Trophoblast cell (in vitro differentiated cells and primary cell): ENCODE measurements at regions not wholly inside any gene's neighbourhood (a gene's known extent, or its start where the extent isn't known, plus 50 kb on each side); places are given as distances from the start of the nearest gene placed in this dataset.

Experiments used
- DNase-seq, 2 donors: peaks; one replicate each; pipeline ENCODE4 v3.0.0-alpha.2; 2016
- H2AFZ ChIP-seq: 2 replicates; pipeline ENCODE4 v1.6.1; 2013; ENCODE audit warnings: low read length, moderate library complexity, mild to moderate bottlenecking; ENCODE audit not compliant: insufficient read depth, poor library complexity
- H2AK5ac ChIP-seq: 2 replicates; pipeline ENCODE4 v1.6.1; 2013; ENCODE audit warnings: mild to moderate bottlenecking, low read length
- H2BK120ac ChIP-seq: 2 replicates; pipeline ENCODE4 v1.6.1; 2013; ENCODE audit warnings: low read length, mild to moderate bottlenecking, moderate library complexity; ENCODE audit not compliant: insufficient read depth, poor library complexity
- H2BK12ac ChIP-seq: 2 replicates; pipeline ENCODE4 v1.6.1; 2013; ENCODE audit warnings: mild to moderate bottlenecking, low read length, moderate library complexity
- H2BK5ac ChIP-seq: 2 replicates; pipeline ENCODE4 v1.6.1; 2013; ENCODE audit warnings: low read length, low read depth, moderate library complexity, mild to moderate bottlenecking; ENCODE audit not compliant: poor library complexity
- H3K14ac ChIP-seq: 2 replicates; pipeline ENCODE4 v1.6.1; 2013; ENCODE audit warnings: mild to moderate bottlenecking, low read length
- H3K18ac ChIP-seq: 2 replicates; pipeline ENCODE4 v1.6.1; 2013; ENCODE audit warnings: mild to moderate bottlenecking, low read length
- H3K23ac ChIP-seq: 2 replicates; pipeline ENCODE4 v1.6.1; 2013; ENCODE audit warnings: low read length
- H3K27ac ChIP-seq: 2 replicates; pipeline ENCODE4 v1.5.1; 2013; ENCODE audit warnings: low read depth, mild to moderate bottlenecking, inconsistent platforms, low read length, moderate library complexity
- H3K27me3 ChIP-seq: 2 replicates; pipeline ENCODE4 v1.6.1; 2013; ENCODE audit warnings: inconsistent platforms, mild to moderate bottlenecking, low read length, moderate library complexity; ENCODE audit not compliant: insufficient read depth
- H3K36me3 ChIP-seq, 2 experiments: 1 replicate in 1 of 2; 2 replicates in 1 of 2; pipeline ENCODE4 v1.6.1; 2013; ENCODE audit warnings: low read length in 2 of 2, mild to moderate bottlenecking in 2 of 2, moderate library complexity in 1 of 2; ENCODE audit not compliant: insufficient read depth in 2 of 2, control insufficient read depth in 1 of 2
- H3K4ac ChIP-seq: 2 replicates; pipeline ENCODE4 v1.6.1; 2013; ENCODE audit warnings: low read depth, mild to moderate bottlenecking, low read length, moderate library complexity
- H3K4me1 ChIP-seq, 2 experiments: 1 replicate in 1 of 2; 2 replicates in 1 of 2; pipeline ENCODE4 v1.6.1; 2013; ENCODE audit warnings: low read length in 2 of 2, mild to moderate bottlenecking in 2 of 2, moderate library complexity in 1 of 2; ENCODE audit not compliant: insufficient read depth in 2 of 2, control insufficient read depth in 1 of 2
- H3K4me2 ChIP-seq: 2 replicates; pipeline ENCODE4 v1.6.1; 2013; ENCODE audit warnings: inconsistent platforms, mild to moderate bottlenecking, low read length, moderate library complexity
- H3K4me3 ChIP-seq: 2 replicates; pipeline ENCODE4 v1.5.1; 2013; ENCODE audit warnings: mild to moderate bottlenecking, low read depth, low read length, inconsistent platforms
- H3K79me1 ChIP-seq: one replicate; pipeline ENCODE4 v1.6.1; 2013; ENCODE audit warnings: low read length
- H3K79me2 ChIP-seq: 2 replicates; pipeline ENCODE4 v1.6.1; 2013; ENCODE audit warnings: low read length, mild to moderate bottlenecking; ENCODE audit not compliant: control insufficient read depth, insufficient read depth, poor library complexity
- H3K9ac ChIP-seq: 2 replicates; pipeline ENCODE4 v1.6.1; 2013; ENCODE audit warnings: mild to moderate bottlenecking, low read length
- H3K9me3 ChIP-seq: 2 replicates; pipeline ENCODE4 v1.6.1; 2013; ENCODE audit warnings: low read depth, mild to moderate bottlenecking, control low read depth, inconsistent platforms, low read length; ENCODE audit not compliant: insufficient read depth
- H4K12ac ChIP-seq: 2 replicates; pipeline ENCODE4 v1.6.1; 2013; ENCODE audit warnings: low read depth, mild to moderate bottlenecking, low read length, moderate library complexity
- H4K8ac ChIP-seq: 2 replicates; pipeline ENCODE4 v1.6.1; 2013; ENCODE audit warnings: low read depth, mild to moderate bottlenecking, low read length, moderate library complexity
- H4K91ac ChIP-seq: one replicate; pipeline ENCODE4 v1.6.1; 2013; ENCODE audit warnings: low read depth, mild to moderate bottlenecking, low read length, moderate library complexity
- WGBS: extraction: QIAGEN DNeasy Blood & Tissue Kit; methylation state at CpG from one replicate; pipeline ENCODE4 v1.1.7; 2013; ENCODE audit warnings: missing lambda C conversion rate; ENCODE audit not compliant: insufficient read length, insufficient coverage; ENCODE audit errors: extremely low coverage; 5-methylcytosine and 5-hydroxymethylcytosine counted together

DNA sequence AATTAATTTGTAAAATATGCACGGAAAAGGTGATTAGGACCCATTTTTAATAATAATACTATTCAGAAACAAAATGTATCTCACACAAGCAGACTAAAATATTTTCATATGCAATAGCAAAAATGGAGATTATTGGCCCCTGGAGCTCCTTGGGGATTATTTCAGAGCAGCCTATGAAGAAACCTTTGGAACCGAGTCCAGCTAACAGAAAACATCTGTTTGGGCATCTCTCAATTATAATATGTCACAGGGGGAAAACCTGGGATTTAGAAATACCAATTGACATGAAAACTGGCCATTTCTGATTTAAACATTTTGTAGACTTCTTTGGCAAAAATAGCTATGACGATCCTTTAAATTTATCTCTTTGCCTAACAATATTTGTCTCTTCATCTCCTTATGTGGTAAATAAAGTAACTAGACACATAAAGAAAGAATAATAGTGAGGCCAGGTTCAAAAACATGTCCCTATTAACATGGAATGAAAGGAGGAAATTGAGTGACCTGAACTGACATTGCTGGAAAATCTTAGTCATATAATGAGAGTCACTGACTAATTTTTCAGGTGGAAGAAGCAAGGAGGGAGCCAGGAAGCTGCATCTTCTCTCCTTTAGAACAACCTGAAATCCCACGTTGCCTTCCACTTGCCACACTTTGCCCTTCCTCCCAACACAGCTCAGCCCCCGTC is 199.0 kb downstream of the SOD2 start:
- H3K36me3 ChIP-seq: no peaks in the 10 kb centered on the region
- no peak overlapping the region for H4K8ac ChIP-seq
- H4K91ac ChIP-seq: no peak overlapping the region
- no CpG with 5 or more reads among the region's 5 CpGs for WGBS
- no peak overlapping the region for H3K4me3 ChIP-seq
- H2AK5ac ChIP-seq: no peak overlapping the region
- H2BK120ac ChIP-seq: no peak overlapping the region
- no peaks in the 10 kb centered on the region for H3K27me3 ChIP-seq
- H3K14ac ChIP-seq: no peak overlapping the region
- no peak overlapping the region for H2BK5ac ChIP-seq
- no peak for DNase-seq
- no peak overlapping the region for H4K12ac ChIP-seq
- H3K4ac ChIP-seq: no peak overlapping the region
- H3K79me2 ChIP-seq: no peaks in the 10 kb centered on the region
- no peak overlapping the region for H2BK12ac ChIP-seq
- H3K23ac ChIP-seq: no peak overlapping the region
- no peak overlapping the region for H3K18ac ChIP-seq
- no peak overlapping the region for H2AFZ ChIP-seq
- no peak overlapping the region for H3K27ac ChIP-seq
- no peak overlapping the region for H3K4me2 ChIP-seq
- H3K79me1 ChIP-seq: no peaks in the 10 kb centered on the region
- no peaks in the 10 kb centered on the region for H3K4me1 ChIP-seq
- peaks cover 2% of the 10 kb centered on the region for H3K9me3 ChIP-seq
- H3K9ac ChIP-seq: no peak overlapping the region

DNA sequence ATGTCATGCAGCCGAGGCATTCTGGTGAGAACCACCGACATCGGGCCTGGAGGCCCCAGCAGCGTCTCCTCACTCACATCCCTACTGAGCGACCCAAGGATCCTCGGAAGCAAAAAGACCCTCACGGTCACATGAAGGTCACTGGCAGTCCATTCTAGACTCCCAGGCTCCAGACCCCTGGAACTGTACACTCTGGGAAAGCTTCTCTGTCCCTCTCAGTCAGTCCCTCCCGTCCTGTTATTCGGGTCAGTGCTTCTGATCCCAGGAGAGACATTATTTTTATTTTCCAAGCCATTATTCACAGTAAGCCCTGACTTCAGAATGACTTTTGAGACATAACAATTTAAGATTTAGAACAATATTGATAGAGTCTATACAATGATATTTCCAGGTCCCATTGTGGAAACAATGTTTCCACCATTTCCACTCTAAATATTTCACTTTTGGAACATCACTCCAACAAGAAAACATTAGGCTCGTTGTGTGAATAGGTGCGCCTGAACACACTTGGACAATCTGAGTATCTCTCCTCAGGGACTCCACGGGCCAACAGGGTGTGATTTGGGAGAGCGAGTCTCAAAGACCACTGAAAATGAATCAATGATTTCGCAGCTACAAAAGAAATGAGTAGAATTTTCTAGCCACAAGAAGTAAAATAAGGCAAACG is 199.7 kb downstream of the SOD2 start:
- Histone ChIP-seq H3K14ac (no peak overlapping the region), H2BK120ac (no peak overlapping the region), H2AK5ac (no peak overlapping the region), H3K4ac (no peak overlapping the region), H4K91ac (no peak overlapping the region), H4K12ac (no peak overlapping the region), H3K4me3 (no peak overlapping the region), H3K79me1 (no peaks in the 10 kb centered on the region), H2BK12ac (no peak overlapping the region), H3K9me3 (peaks cover 2% of the 10 kb centered on the region), H4K8ac (no peak overlapping the region), H3K4me1 (no peaks in the 10 kb centered on the region), H3K4me2 (no peak overlapping the region), H3K27ac (no peak overlapping the region), H3K27me3 (no peaks in the 10 kb centered on the region), H3K79me2 (no peaks in the 10 kb centered on the region), H3K36me3 (no peaks in the 10 kb centered on the region), H3K23ac (no peak overlapping the region), H3K18ac (no peak overlapping the region), H2BK5ac (no peak overlapping the region), H3K9ac (no peak overlapping the region), H2AFZ (no peak overlapping the region)
- WGBS: no CpG with 5 or more reads among the region's 15 CpGs
- no peak for DNase-seq

DNA sequence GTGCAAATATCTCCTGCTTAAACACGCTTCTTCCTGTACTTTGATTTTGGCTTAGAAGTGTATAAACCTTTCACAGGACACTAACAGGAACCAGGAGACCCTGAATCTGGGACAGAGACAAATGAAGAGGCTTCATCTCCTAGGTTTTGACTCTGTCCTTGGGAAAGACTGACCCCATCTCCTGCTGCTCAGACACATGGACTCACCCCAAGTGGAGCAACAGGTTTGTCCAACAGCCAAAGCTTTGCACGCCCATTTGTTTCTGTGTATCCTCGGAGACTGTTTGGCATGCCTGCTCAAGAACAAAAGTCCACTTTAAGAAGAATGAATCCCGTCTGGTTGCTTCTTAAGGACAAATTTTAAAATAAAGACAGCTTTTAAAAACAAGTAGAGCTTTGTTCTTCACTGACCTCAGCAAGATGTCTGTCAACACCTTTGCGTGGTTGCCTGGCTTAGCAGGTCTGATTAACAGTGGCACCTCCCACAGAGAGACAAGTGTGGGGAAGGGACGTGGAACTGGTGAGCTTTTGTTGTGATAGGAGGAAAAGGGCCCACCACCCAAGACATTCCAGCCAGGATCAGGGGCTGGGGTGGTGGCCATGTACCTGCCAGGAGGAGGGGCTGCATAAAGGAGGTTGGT is 202.6 kb downstream of the SOD2 start:
- H3K79me2 ChIP-seq: no peaks in the 10 kb centered on the region
- no peak overlapping the region for H3K9ac ChIP-seq
- no peak overlapping the region for H3K4me3 ChIP-seq
- H2AK5ac ChIP-seq: no peak overlapping the region
- no peaks in the 10 kb centered on the region for H3K27me3 ChIP-seq
- H3K14ac ChIP-seq: no peak overlapping the region
- H3K4me2 ChIP-seq: no peak overlapping the region
- no peak overlapping the region for H3K18ac ChIP-seq
- H4K8ac ChIP-seq: no peak overlapping the region
- H3K79me1 ChIP-seq: no peaks in the 10 kb centered on the region
- no peak for DNase-seq
- no peaks in the 10 kb centered on the region for H3K36me3 ChIP-seq
- no peaks in the 10 kb centered on the region for H3K4me1 ChIP-seq
- H3K27ac ChIP-seq: no peak overlapping the region
- no CpG with 5 or more reads among the region's 6 CpGs for WGBS
- H2AFZ ChIP-seq: no peak overlapping the region
- no peak overlapping the region for H3K23ac ChIP-seq
- H3K4ac ChIP-seq: no peak overlapping the region
- no peak overlapping the region for H4K12ac ChIP-seq
- H2BK5ac ChIP-seq: no peak overlapping the region
- H2BK120ac ChIP-seq: no peak overlapping the region
- H3K9me3 ChIP-seq: peaks cover 2% of the 10 kb centered on the region
- H2BK12ac ChIP-seq: no peak overlapping the region
- no peak overlapping the region for H4K91ac ChIP-seq

DNA sequence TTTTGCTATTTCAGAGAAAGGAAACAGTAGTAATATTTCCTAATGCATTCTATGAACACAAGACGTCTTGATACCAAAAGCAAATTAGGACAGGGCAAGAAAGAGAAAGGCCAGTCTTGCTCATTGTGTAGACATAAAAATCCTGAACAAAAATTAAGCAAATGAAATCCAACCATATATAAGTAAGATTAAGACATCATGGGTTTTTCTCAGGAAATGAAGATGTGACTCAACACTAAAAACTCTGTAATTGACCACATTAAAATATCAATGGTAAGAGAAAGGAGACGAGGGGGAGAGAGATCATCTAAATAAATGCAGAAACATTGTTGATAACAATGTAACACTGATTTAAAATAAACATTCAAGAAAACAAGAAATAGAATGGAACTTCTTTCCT is 205.4 kb downstream of the SOD2 start:
- Histone ChIP-seq H3K4me3 (no peak overlapping the region), H3K27me3 (no peaks in the 10 kb centered on the region), H4K12ac (no peak overlapping the region), H2BK12ac (no peak overlapping the region), H2AK5ac (no peak overlapping the region), H2BK120ac (no peak overlapping the region), H4K91ac (no peak overlapping the region), H3K9me3 (peaks cover 2% of the 10 kb centered on the region), H3K27ac (no peak overlapping the region), H3K4me2 (no peak overlapping the region), H3K79me2 (no peaks in the 10 kb centered on the region), H3K14ac (no peak overlapping the region), H4K8ac (no peak overlapping the region), H2AFZ (no peak overlapping the region), H3K36me3 (no peaks in the 10 kb centered on the region), H2BK5ac (no peak overlapping the region), H3K9ac (no peak overlapping the region), H3K18ac (no peak overlapping the region), H3K4me1 (no peaks in the 10 kb centered on the region), H3K79me1 (no peaks in the 10 kb centered on the region), H3K23ac (no peak overlapping the region), H3K4ac (no peak overlapping the region)
- DNase-seq: no peak
- WGBS: no CpG with 5 or more reads among the region's 2 CpGs
